DMS153 treated with DMSO at 0.1 percent for 48 hours (cell line): ENCODE measurements at regions not wholly inside any gene's neighbourhood (a gene's known extent, or its start where the extent isn't known, plus 50 kb on each side); places are given as distances from the start of the nearest gene placed in this dataset.
"Not testable (repeated sequence)": the region's sequence is repeated elsewhere in the genome, so short reads cannot be mapped to it uniquely, and the experiment has no call there.

ENCODE experiments used
- DNase-seq: peaks from one replicate; lab custom pipeline; 2025; ENCODE audit not compliant: unreplicated experiment; lab: John Stamatoyannopoulos, UW

DNA sequence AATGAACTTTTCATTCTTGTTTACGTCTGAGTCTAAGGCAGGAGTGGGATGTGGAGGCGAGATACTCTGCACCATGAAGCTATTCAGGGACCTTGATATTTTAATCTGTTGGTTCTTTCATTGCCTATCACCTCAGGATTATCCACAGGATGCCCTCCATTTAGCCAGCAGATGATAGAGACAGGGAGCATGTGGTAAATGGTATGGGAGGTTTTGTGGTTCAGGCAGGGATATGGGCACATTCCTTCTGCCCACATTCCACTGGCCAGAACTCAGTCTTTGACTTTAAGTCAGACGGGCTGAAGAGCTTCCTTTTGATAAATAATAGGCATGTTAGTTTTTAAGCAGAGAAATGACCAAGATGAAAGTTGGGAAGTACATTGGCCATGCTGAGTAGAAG is 548.0 kb upstream of the CCDC54 start:
- no peak for DNase-seq

DNA sequence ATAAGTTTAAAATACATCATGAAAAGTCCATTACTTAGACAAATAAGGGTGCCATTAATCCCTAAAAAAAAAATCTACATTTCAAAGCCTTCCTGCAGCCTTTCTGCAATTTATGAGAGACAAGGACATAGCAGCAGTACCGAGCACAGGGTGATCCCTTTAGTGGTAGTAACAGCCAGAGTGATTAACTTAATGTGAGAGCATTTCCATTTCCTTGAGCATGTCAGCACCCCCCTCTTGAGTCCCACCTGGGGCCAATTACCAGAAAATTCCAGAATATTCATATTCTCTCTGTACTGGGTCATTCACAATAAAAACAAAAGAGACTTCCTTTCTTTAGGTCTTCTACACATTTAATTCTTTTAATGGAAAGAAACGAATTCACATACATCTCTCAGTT is 546.9 kb upstream of the CCDC54 start:
- no peak for DNase-seq

GRCh38 chr3:106836906-106837305 is 540.3 kb upstream of the CCDC54 start:
- DNase-seq, result no peak

DNA sequence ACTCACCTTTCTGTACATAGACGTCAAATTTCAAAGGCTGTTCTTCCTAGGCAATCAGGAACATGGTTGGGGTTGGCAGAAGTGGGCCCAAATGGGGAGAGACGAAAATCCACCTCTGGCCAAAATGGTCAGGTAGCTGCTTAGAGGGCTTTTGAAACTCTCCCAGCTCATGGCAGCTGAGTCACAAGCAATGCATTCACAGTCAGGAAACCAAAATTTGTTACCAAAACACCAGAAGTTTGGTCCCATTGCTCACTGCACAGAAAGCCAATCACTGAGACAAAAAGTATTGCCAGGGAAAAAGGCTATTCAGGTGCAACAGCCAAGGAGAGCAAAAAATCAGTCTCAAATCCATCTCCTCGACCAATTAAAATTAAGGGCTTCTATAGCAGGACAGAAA is 539.6 kb upstream of the CCDC54 start:
- DNase-seq, result no peak

- DNase-seq, result no peak
Observed at GRCh38 chr3:106839576-106840280, 537.5 kb upstream of the CCDC54 start.

- no peak for DNase-seq
Observed at GRCh38 chr3:106840319-106840718, 536.9 kb upstream of the CCDC54 start.

GRCh38 chr3:106842151-106842550 is 535.1 kb upstream of the CCDC54 start:
- DNase-seq, result no peak

DNA sequence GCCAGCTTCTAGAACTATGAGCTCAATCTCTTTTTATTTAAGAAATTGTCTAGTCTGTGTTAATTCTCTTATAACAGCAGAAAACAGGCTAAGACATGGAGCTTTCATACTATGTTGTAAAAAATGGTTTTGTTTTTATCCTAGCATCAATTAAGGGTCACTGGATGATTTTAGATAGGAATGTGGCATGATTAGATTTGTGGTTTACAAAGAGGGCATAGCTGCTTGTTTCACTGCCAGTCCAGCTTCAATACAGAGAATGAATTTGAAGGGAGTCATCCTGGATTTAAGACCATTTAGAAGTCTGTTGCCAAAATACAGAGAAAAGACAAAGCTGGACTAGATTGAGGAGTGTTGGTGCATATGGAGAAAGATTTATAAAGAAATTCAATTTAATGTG is 532.6 kb upstream of the CCDC54 start:
- no peak for DNase-seq

- DNase-seq, result no peak
Observed at GRCh38 chr3:106848099-106848498, 529.1 kb upstream of the CCDC54 start.

- DNase-seq, result no peak
Observed at GRCh38 chr3:106850437-106850836, 526.8 kb upstream of the CCDC54 start.

GRCh38 chr3:106858321-106858720 is 518.9 kb upstream of the CCDC54 start:
- not testable (repeated sequence) for DNase-seq

GRCh38 chr3:106860182-106860581 is 517.1 kb upstream of the CCDC54 start:
- no peak for DNase-seq

GRCh38 chr3:106862067-106862466 is 515.2 kb upstream of the CCDC54 start:
- no peak for DNase-seq

GRCh38 chr3:106877627-106878026 is 499.6 kb upstream of the CCDC54 start:
- DNase-seq, result no peak

- no peak for DNase-seq
Observed at GRCh38 chr3:106880206-106880605, 497.0 kb upstream of the CCDC54 start.

- DNase-seq, result no peak
Observed at GRCh38 chr3:106881186-106881585, 496.1 kb upstream of the CCDC54 start.

GRCh38 chr3:106882297-106882696 is 494.9 kb upstream of the CCDC54 start:
- no peak for DNase-seq

DNA sequence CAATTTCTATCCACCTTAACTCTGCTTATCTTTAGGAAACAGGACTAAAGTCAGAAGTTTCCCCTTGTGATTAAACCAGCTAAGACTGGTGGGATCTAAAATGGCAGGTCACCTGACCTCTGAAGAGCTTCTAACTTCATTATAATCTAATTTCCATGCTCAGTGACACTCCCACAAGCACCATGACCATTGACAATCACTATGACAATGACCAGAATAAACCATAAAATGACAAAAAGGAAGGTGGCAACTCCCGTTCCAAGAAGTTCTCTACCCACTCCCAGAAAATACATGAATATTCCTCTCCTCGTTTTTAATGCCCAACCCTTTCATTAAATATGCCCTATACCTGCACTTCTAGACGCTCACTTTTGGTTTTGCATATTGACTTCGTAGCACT is 471.2 kb upstream of the CCDC54 start:
- DNase-seq, result no peak

- DNase-seq, result no peak
Observed at GRCh38 chr3:106908181-106908938, 468.9 kb upstream of the CCDC54 start.

DNA sequence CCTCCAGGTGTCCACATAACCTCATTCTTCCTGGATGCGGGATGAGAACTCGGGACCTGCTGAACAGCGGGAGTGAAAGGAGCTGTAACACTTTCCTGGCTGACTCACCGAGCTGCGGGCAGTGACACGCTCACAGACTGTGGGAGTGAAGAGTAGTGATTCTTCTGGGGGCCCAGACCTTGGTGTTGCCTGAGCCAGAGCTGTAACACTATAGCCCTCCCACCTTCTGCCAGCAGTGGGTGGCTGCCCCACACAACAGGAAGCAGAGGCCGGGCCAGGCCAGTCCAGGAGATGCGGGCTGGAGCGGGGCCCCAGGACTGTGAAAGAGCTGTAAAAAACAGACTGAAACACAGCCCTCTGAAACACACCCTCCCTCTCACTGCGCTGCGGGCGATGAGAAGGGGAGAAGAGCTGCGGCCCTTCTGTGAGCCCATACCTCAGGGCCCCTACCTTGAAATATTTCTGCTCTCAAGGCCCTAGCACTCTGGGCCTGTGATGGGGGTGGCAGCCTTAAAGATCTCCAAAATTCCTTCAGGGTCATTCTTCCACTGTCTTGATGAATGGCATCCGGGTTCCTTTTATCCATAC is 464.0 kb upstream of the CCDC54 start:
- no peak for DNase-seq

GRCh38 chr3:106913966-106914365 is 463.3 kb upstream of the CCDC54 start:
- DNase-seq, result no peak

GRCh38 chr3:106920609-106921008 is 456.6 kb upstream of the CCDC54 start:
- DNase-seq, result no peak
